DMS 273 (cell line): ENCODE measurements at regions not wholly inside any gene's neighbourhood (a gene's known extent, or its start where the extent isn't known, plus 50 kb on each side); places are given as distances from the start of the nearest gene placed in this dataset.
A peak's percentile ranks its signal among the peaks of the same experiment; 100 is the strongest.
"Not testable (repeated sequence)": the region's sequence is repeated elsewhere in the genome, so short reads cannot be mapped to it uniquely, and the experiment has no call there.

Experiments used
- DNase-seq: peaks from one replicate; lab custom pipeline; 2025; ENCODE audit not compliant: unreplicated experiment; lab: John Stamatoyannopoulos, UW

- DNase-seq: no peak
Observed at GRCh38 chr2:216989340-216990129, 129.7 kb upstream of the TNP1 start.

GRCh38 chr2:216987252-216987821, 127.5 kb upstream of the TNP1 start:
- DNase-seq: no peak

- DNase-seq: no peak
Observed at GRCh38 chr2:216985658-216986141, 125.8 kb upstream of the TNP1 start.

GRCh38 chr2:216984937-216985336, 125.1 kb upstream of the TNP1 start:
- no peak for DNase-seq

GRCh38 chr2:216981951-216982350, 122.1 kb upstream of the TNP1 start:
- not testable (repeated sequence) for DNase-seq

- not testable (repeated sequence) for DNase-seq
Observed at GRCh38 chr2:216980510-216980909, 120.6 kb upstream of the TNP1 start.

- DNase-seq: no peak
Observed at GRCh38 chr2:216974321-216975302, 114.7 kb upstream of the TNP1 start.

- no peak for DNase-seq
Observed at GRCh38 chr2:216971593-216971992, 111.7 kb upstream of the TNP1 start.

GRCh38 chr2:216970359-216970915, 110.6 kb upstream of the TNP1 start:
- DNase-seq: no peak

- DNase-seq: no peak
Observed at GRCh38 chr2:216967889-216968288, 108.0 kb upstream of the TNP1 start.

GRCh38 chr2:216960671-216961268, 100.9 kb upstream of the TNP1 start:
- peak; percentile 54 for DNase-seq

- DNase-seq: no peak
Observed at GRCh38 chr2:216959433-216959832, 99.6 kb upstream of the TNP1 start.

- DNase-seq: no peak
Observed at GRCh38 chr2:216956820-216957493, 97.1 kb upstream of the TNP1 start.

- DNase-seq: no peak
Observed at GRCh38 chr2:216951171-216951570, 91.3 kb upstream of the TNP1 start.

GRCh38 chr2:216950547-216950946, 90.7 kb upstream of the TNP1 start:
- DNase-seq: no peak

- no peak for DNase-seq
Observed at GRCh38 chr2:216949700-216950413, 90.0 kb upstream of the TNP1 start.

GRCh38 chr2:216947055-216947454, 87.2 kb upstream of the TNP1 start:
- DNase-seq: no peak

GRCh38 chr2:216944733-216945132, 84.9 kb upstream of the TNP1 start:
- DNase-seq: no peak

GRCh38 chr2:216943109-216943508, 83.2 kb upstream of the TNP1 start:
- no peak for DNase-seq
